ENCODE measurements at regions not wholly inside any gene's neighbourhood (a gene's known extent, or its start where the extent isn't known, plus 50 kb on each side); places are given as distances from the start of the nearest gene placed in this dataset.
A peak's percentile ranks its signal among the peaks of the same experiment; 100 is the strongest.
"Not testable (repeated sequence)": the region's sequence is repeated elsewhere in the genome, so short reads cannot be mapped to it uniquely, and the experiment has no call there.

DNA sequence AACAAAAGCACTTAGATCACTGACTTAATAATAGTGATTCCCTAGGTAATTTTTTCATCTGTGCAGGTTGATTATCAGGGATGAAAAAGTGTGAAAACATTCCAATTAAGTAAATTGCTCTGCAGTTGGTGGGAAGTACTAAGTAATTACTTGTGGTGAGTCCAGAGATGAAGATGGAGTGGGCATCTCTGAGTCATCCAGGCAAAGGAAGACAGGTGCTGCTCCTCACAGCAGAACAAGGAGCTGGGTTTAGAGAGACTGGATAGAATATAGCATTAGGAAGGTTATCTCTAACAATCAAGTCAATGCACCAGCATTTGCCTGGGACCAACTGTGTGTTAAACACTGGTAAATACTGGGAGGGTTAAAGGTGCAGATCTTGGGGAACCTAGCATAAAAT, 174.0 kb upstream of the SPATA31A3 start:
- DNase-seq (ENCODE audit: low read depth, low spot score); RAD21 ChIA-PET (ENCODE audit: low non-redundant PET in 1 of 2, low total read pairs in 2 of 2, uncharacterized antibody in 2 of 2, unreplicated experiment in 2 of 2); ATAC-seq; H3K36me3 ChIP-seq (ENCODE audit: control insufficient read depth in 1 of 2, insufficient read depth in 2 of 2, low read length in 2 of 2); H4K20me1 ChIP-seq (ENCODE audit: insufficient read depth); H3K27me3 ChIP-seq (ENCODE audit: insufficient read depth, low read length); BruUV-seq (replicated peaks); CTCF ChIA-PET; H3K4me3 ChIP-seq (replicated peaks in 1 of 2; ENCODE audit: low read depth in 1 of 2, low read length in 2 of 2); intact Hi-C loops (cut with micrococcal nuclease); H3K4me2 ChIP-seq (ENCODE audit: low read length); POLR2A ChIA-PET; H3K9me2 ChIP-seq (ENCODE audit: insufficient read depth); H3K79me2 ChIP-seq (ENCODE audit: insufficient read depth, low read length); H3K9me3 ChIP-seq (ENCODE audit: control insufficient read depth in 1 of 2, insufficient read depth in 1 of 2, low read depth in 1 of 2, low read length in 2 of 2); H2AFZ ChIP-seq (ENCODE audit: low read depth, low read length, poor library complexity, severe bottlenecking); H3K4me1 ChIP-seq (ENCODE audit: control insufficient read depth in 1 of 2, insufficient read depth in 2 of 2, low read length in 2 of 2); H3K9ac ChIP-seq (ENCODE audit: low read length); H3K27ac ChIP-seq (ENCODE audit: low read depth, low read length): not testable (repeated sequence)

GRCh38 chr9:67162827-67163226, 170.5 kb upstream of the SPATA31A3 start:
- H3K9me3 ChIP-seq (ENCODE audit: control insufficient read depth in 1 of 2, insufficient read depth in 1 of 2, low read depth in 1 of 2, low read length in 2 of 2); H3K27ac ChIP-seq (ENCODE audit: low read depth, low read length); intact Hi-C loops (cut with micrococcal nuclease); H3K4me1 ChIP-seq (ENCODE audit: control insufficient read depth in 1 of 2, insufficient read depth in 2 of 2, low read length in 2 of 2); H4K20me1 ChIP-seq (ENCODE audit: insufficient read depth); H3K4me3 ChIP-seq (replicated peaks in 1 of 2; ENCODE audit: low read depth in 1 of 2, low read length in 2 of 2); H3K27me3 ChIP-seq (ENCODE audit: insufficient read depth, low read length); DNase-seq (ENCODE audit: low read depth, low spot score); H3K79me2 ChIP-seq (ENCODE audit: insufficient read depth, low read length); H3K9me2 ChIP-seq (ENCODE audit: insufficient read depth); RAD21 ChIA-PET (ENCODE audit: low non-redundant PET in 1 of 2, low total read pairs in 2 of 2, uncharacterized antibody in 2 of 2, unreplicated experiment in 2 of 2); H3K36me3 ChIP-seq (ENCODE audit: control insufficient read depth in 1 of 2, insufficient read depth in 2 of 2, low read length in 2 of 2); H2AFZ ChIP-seq (ENCODE audit: low read depth, low read length, poor library complexity, severe bottlenecking); POLR2A ChIA-PET; H3K9ac ChIP-seq (ENCODE audit: low read length); BruUV-seq (replicated peaks); CTCF ChIA-PET; H3K4me2 ChIP-seq (ENCODE audit: low read length): not testable (repeated sequence)
- ATAC-seq = peak; percentile 75

- BruUV-seq (replicated peaks); intact Hi-C loops (cut with micrococcal nuclease); H3K9ac ChIP-seq (ENCODE audit: low read length); H3K4me2 ChIP-seq (ENCODE audit: low read length); CTCF ChIA-PET; H3K9me2 ChIP-seq (ENCODE audit: insufficient read depth); H4K20me1 ChIP-seq (ENCODE audit: insufficient read depth); H3K4me1 ChIP-seq (ENCODE audit: control insufficient read depth in 1 of 2, insufficient read depth in 2 of 2, low read length in 2 of 2); DNase-seq (ENCODE audit: low read depth, low spot score); RAD21 ChIA-PET (ENCODE audit: low non-redundant PET in 1 of 2, low total read pairs in 2 of 2, uncharacterized antibody in 2 of 2, unreplicated experiment in 2 of 2); H3K36me3 ChIP-seq (ENCODE audit: control insufficient read depth in 1 of 2, insufficient read depth in 2 of 2, low read length in 2 of 2); POLR2A ChIA-PET; H2AFZ ChIP-seq (ENCODE audit: low read depth, low read length, poor library complexity, severe bottlenecking); H3K79me2 ChIP-seq (ENCODE audit: insufficient read depth, low read length); H3K9me3 ChIP-seq (ENCODE audit: control insufficient read depth in 1 of 2, insufficient read depth in 1 of 2, low read depth in 1 of 2, low read length in 2 of 2); H3K27me3 ChIP-seq (ENCODE audit: insufficient read depth, low read length); ATAC-seq; H3K4me3 ChIP-seq (replicated peaks in 1 of 2; ENCODE audit: low read depth in 1 of 2, low read length in 2 of 2); H3K27ac ChIP-seq (ENCODE audit: low read depth, low read length): not testable (repeated sequence)
Measured at GRCh38 chr9:67155218-67155617, 162.9 kb upstream of the SPATA31A3 start.

DNA sequence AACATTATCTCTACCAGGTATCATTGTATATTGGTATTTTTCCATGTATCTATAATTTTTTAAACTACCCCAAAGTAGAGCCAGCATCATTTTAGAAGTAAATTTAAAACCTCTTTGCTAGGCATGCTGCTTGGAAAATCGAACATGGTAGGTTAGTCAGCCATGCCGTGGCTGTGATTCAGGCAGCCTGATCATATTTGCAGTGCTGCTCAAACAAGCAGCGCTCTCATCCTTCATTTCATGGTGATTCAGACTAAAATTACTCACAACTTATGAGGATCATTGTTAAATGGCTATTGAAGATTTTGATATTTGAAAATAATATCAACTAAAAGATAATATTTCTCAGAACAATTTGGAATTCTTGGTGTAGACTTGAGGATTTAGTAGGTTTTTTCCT, 161.2 kb upstream of the SPATA31A3 start:
- H3K4me2 ChIP-seq (ENCODE audit: low read length); H3K79me2 ChIP-seq (ENCODE audit: insufficient read depth, low read length); H3K27me3 ChIP-seq (ENCODE audit: insufficient read depth, low read length); H3K9me2 ChIP-seq (ENCODE audit: insufficient read depth); ATAC-seq; H3K4me1 ChIP-seq (ENCODE audit: control insufficient read depth in 1 of 2, insufficient read depth in 2 of 2, low read length in 2 of 2); CTCF ChIA-PET; H3K36me3 ChIP-seq (ENCODE audit: control insufficient read depth in 1 of 2, insufficient read depth in 2 of 2, low read length in 2 of 2); POLR2A ChIA-PET; H3K9ac ChIP-seq (ENCODE audit: low read length); H4K20me1 ChIP-seq (ENCODE audit: insufficient read depth); H2AFZ ChIP-seq (ENCODE audit: low read depth, low read length, poor library complexity, severe bottlenecking); DNase-seq (ENCODE audit: low read depth, low spot score); H3K4me3 ChIP-seq (replicated peaks in 1 of 2; ENCODE audit: low read depth in 1 of 2, low read length in 2 of 2); RAD21 ChIA-PET (ENCODE audit: low non-redundant PET in 1 of 2, low total read pairs in 2 of 2, uncharacterized antibody in 2 of 2, unreplicated experiment in 2 of 2); intact Hi-C loops (cut with micrococcal nuclease); BruUV-seq (replicated peaks); H3K27ac ChIP-seq (ENCODE audit: low read depth, low read length); H3K9me3 ChIP-seq (ENCODE audit: control insufficient read depth in 1 of 2, insufficient read depth in 1 of 2, low read depth in 1 of 2, low read length in 2 of 2): not testable (repeated sequence)

All from HCT116 (cell line).